ENCODE measurements at regions not wholly inside any gene's neighbourhood (a gene's known extent, or its start where the extent isn't known, plus 50 kb on each side); places are given as distances from the start of the nearest gene placed in this dataset.

- TF ChIP-seq CTCF (IDR thresholded peaks at IDR 0.05), result no peak
- no peak for TF ChIP-seq POLR2A (IDR thresholded peaks at IDR 0.05)
Observed at GRCh38 chr2:15731889-15732271, 140.2 kb downstream of the DDX1 start.

Data from uterus (tissue), 2 donors.